NCI-H460 (cell line): ENCODE measurements at regions not wholly inside any gene's neighbourhood (a gene's known extent, or its start where the extent isn't known, plus 50 kb on each side); places are given as distances from the start of the nearest gene placed in this dataset.

Experiments used
- DNase-seq: peaks from one replicate; pipeline ENCODE4 v3.0.0-alpha.2; 2016; ENCODE audit warnings: low read depth; ENCODE audit errors: extremely low read depth

- no peak for DNase-seq
These were observed 781.9 kb upstream of the ID2 start for GRCh38 chr2:7899923-7900322.

- no peak for DNase-seq
These were observed 781.3 kb upstream of the ID2 start for GRCh38 chr2:7900593-7900992.

GRCh38 chr2:7902251-7902765 lies 779.5 kb upstream of the ID2 start:
- DNase-seq, result no peak

GRCh38 chr2:7904319-7904718 lies 777.5 kb upstream of the ID2 start:
- DNase-seq, result no peak

- no peak for DNase-seq
These were observed 776.1 kb upstream of the ID2 start for GRCh38 chr2:7905756-7906155.

GRCh38 chr2:7906431-7906830 lies 775.4 kb upstream of the ID2 start:
- no peak for DNase-seq

GRCh38 chr2:7907041-7907440 lies 774.8 kb upstream of the ID2 start:
- no peak for DNase-seq

GRCh38 chr2:7910752-7911151 lies 771.1 kb upstream of the ID2 start:
- no peak for DNase-seq

GRCh38 chr2:7911196-7911595 lies 770.7 kb upstream of the ID2 start:
- DNase-seq, result no peak

GRCh38 chr2:7913974-7914373 lies 767.9 kb upstream of the ID2 start:
- DNase-seq, result no peak

- no peak for DNase-seq
These were observed 766.4 kb upstream of the ID2 start for GRCh38 chr2:7915302-7916091.

- no peak for DNase-seq
These were observed 765.2 kb upstream of the ID2 start for GRCh38 chr2:7916670-7917069.

GRCh38 chr2:7919510-7919909 lies 762.3 kb upstream of the ID2 start:
- DNase-seq, result no peak

GRCh38 chr2:7924023-7924762 lies 757.7 kb upstream of the ID2 start:
- DNase-seq, result no peak

- DNase-seq, result no peak
These were observed 756.4 kb upstream of the ID2 start for GRCh38 chr2:7925506-7925905.

GRCh38 chr2:7927691-7928090 lies 754.2 kb upstream of the ID2 start:
- no peak for DNase-seq

GRCh38 chr2:7929281-7929680 lies 752.6 kb upstream of the ID2 start:
- DNase-seq, result no peak

- DNase-seq, result no peak
These were observed 750.8 kb upstream of the ID2 start for GRCh38 chr2:7930800-7931635.

- no peak for DNase-seq
These were observed 750.0 kb upstream of the ID2 start for GRCh38 chr2:7931808-7932207.

- DNase-seq, result no peak
These were observed 748.2 kb upstream of the ID2 start for GRCh38 chr2:7933672-7934071.

GRCh38 chr2:7934476-7934875 lies 747.4 kb upstream of the ID2 start:
- DNase-seq, result no peak
